NCI-H524 (cell line): ENCODE measurements at regions not wholly inside any gene's neighbourhood (a gene's known extent, or its start where the extent isn't known, plus 50 kb on each side); places are given as distances from the start of the nearest gene placed in this dataset.
"Not testable (repeated sequence)": the region's sequence is repeated elsewhere in the genome, so short reads cannot be mapped to it uniquely, and the experiment has no call there.

Experiments used
- DNase-seq, 2 experiments: peaks; one replicate each; lab custom pipeline; 2025; lab: John Stamatoyannopoulos, UW

GRCh38 chr13:85216576-85216975 lies 582.6 kb downstream of the SLITRK6 start:
- no peak for DNase-seq

- no peak for DNase-seq
Observed at GRCh38 chr13:85212692-85213091, 586.5 kb downstream of the SLITRK6 start.

GRCh38 chr13:85204668-85205344 lies 594.4 kb downstream of the SLITRK6 start:
- DNase-seq: no peak

- DNase-seq: no peak
Observed at GRCh38 chr13:85197431-85197830, 601.8 kb downstream of the SLITRK6 start.

GRCh38 chr13:85194482-85194881 lies 604.7 kb downstream of the SLITRK6 start:
- no peak for DNase-seq

- DNase-seq: no peak
Observed at GRCh38 chr13:85191996-85192718, 607.1 kb downstream of the SLITRK6 start.

GRCh38 chr13:85186356-85187045 lies 612.7 kb downstream of the SLITRK6 start:
- no peak for DNase-seq

GRCh38 chr13:85174291-85174690 lies 624.9 kb downstream of the SLITRK6 start:
- DNase-seq: no peak

GRCh38 chr13:85170372-85170771 lies 628.8 kb downstream of the SLITRK6 start:
- peak; percentile 55 to 65 for DNase-seq

GRCh38 chr13:85166891-85167290 lies 632.3 kb downstream of the SLITRK6 start:
- DNase-seq: no peak

- no peak for DNase-seq
Observed at GRCh38 chr13:85163063-85163462, 636.2 kb downstream of the SLITRK6 start.

GRCh38 chr13:85148009-85148408 lies 651.2 kb downstream of the SLITRK6 start:
- DNase-seq: peak; percentile 81 to 94

GRCh38 chr13:85142351-85142927 lies 656.8 kb downstream of the SLITRK6 start:
- DNase-seq: no peak

GRCh38 chr13:85141401-85141800 lies 657.8 kb downstream of the SLITRK6 start:
- DNase-seq: no peak

- DNase-seq: no peak
Observed at GRCh38 chr13:85140192-85140591, 659.0 kb downstream of the SLITRK6 start.

- DNase-seq: no peak
Observed at GRCh38 chr13:85137516-85137915, 661.7 kb downstream of the SLITRK6 start.

GRCh38 chr13:85132986-85133385 lies 666.2 kb downstream of the SLITRK6 start:
- DNase-seq: no peak

GRCh38 chr13:85123501-85123900 lies 675.7 kb downstream of the SLITRK6 start:
- DNase-seq: not testable (repeated sequence)

- peak in 1 of 2 experiments; percentile 21 for DNase-seq
Observed at GRCh38 chr13:85108356-85108755, 690.9 kb downstream of the SLITRK6 start.

GRCh38 chr13:85099245-85099644 lies 700.0 kb downstream of the SLITRK6 start:
- DNase-seq: no peak

GRCh38 chr13:85095418-85096272 lies 703.6 kb downstream of the SLITRK6 start:
- DNase-seq: no peak

GRCh38 chr13:85093808-85094207 lies 705.4 kb downstream of the SLITRK6 start:
- DNase-seq: no peak
